Rectal smooth muscle tissue (tissue), 1 donor: ENCODE measurements at regions not wholly inside any gene's neighbourhood (a gene's known extent, or its start where the extent isn't known, plus 50 kb on each side); places are given as distances from the start of the nearest gene placed in this dataset.

ENCODE experiments used
- H3K27ac ChIP-seq: one replicate; pipeline ENCODE4 v1.7.0; 2013; ENCODE audit warnings: low read depth, low read length, inconsistent platforms
- H3K27me3 ChIP-seq: one replicate; pipeline ENCODE4 v1.7.0; 2013; ENCODE audit warnings: low read length; ENCODE audit not compliant: control insufficient read depth, insufficient read depth
- H3K36me3 ChIP-seq: one replicate; pipeline ENCODE4 v1.7.0; 2013; ENCODE audit warnings: low read length; ENCODE audit not compliant: control insufficient read depth, insufficient read depth
- H3K4me1 ChIP-seq: one replicate; pipeline ENCODE4 v1.7.0; 2013; ENCODE audit warnings: low read length; ENCODE audit not compliant: control insufficient read depth, insufficient read depth
- H3K4me3 ChIP-seq: one replicate; pipeline ENCODE4 v1.7.0; 2013; ENCODE audit warnings: low read length
- H3K9ac ChIP-seq: one replicate; pipeline ENCODE4 v1.7.0; 2013; ENCODE audit warnings: low read length

GRCh38 chr16:80171746-80172145, 369.0 kb upstream of the DYNLRB2 start:
- Histone ChIP-seq H3K4me1 (no peaks in the 10 kb centered on the region), H3K9ac (no peak overlapping the region), H3K27ac (no peak overlapping the region), H3K36me3 (no peaks in the 10 kb centered on the region), H3K4me3 (no peak overlapping the region), H3K27me3 (no peaks in the 10 kb centered on the region)

- Histone ChIP-seq H3K36me3 (no peaks in the 10 kb centered on the region), H3K9ac (no peak overlapping the region), H3K27ac (no peak overlapping the region), H3K4me3 (no peak overlapping the region), H3K4me1 (no peaks in the 10 kb centered on the region), H3K27me3 (no peaks in the 10 kb centered on the region)
Observed at GRCh38 chr16:80171199-80171598, 369.6 kb upstream of the DYNLRB2 start.

GRCh38 chr16:80167657-80168390, 373.0 kb upstream of the DYNLRB2 start:
- Histone ChIP-seq H3K4me3 (no peak overlapping the region), H3K4me1 (no peaks in the 10 kb centered on the region), H3K27me3 (no peaks in the 10 kb centered on the region), H3K36me3 (no peaks in the 10 kb centered on the region), H3K9ac (no peak overlapping the region), H3K27ac (no peak overlapping the region)

- Histone ChIP-seq H3K9ac (no peak overlapping the region), H3K27me3 (no peaks in the 10 kb centered on the region), H3K4me1 (no peaks in the 10 kb centered on the region), H3K27ac (no peak overlapping the region), H3K4me3 (no peak overlapping the region), H3K36me3 (no peaks in the 10 kb centered on the region)
Observed at GRCh38 chr16:80166082-80166481, 374.7 kb upstream of the DYNLRB2 start.

GRCh38 chr16:80164966-80165550, 375.7 kb upstream of the DYNLRB2 start:
- H3K9ac ChIP-seq, result no peak overlapping the region

GRCh38 chr16:80163339-80163738, 377.5 kb upstream of the DYNLRB2 start:
- Histone ChIP-seq H3K27me3 (no peaks in the 10 kb centered on the region), H3K36me3 (no peaks in the 10 kb centered on the region), H3K9ac (no peak overlapping the region), H3K4me1 (no peaks in the 10 kb centered on the region), H3K4me3 (no peak overlapping the region), H3K27ac (no peak overlapping the region)

More at GRCh38 chr16:80164966-80165550, 375.7 kb upstream of the DYNLRB2 start:
- H3K4me1 ChIP-seq, result no peaks in the 10 kb centered on the region
- no peak overlapping the region for H3K4me3 ChIP-seq
- H3K36me3 ChIP-seq, result no peaks in the 10 kb centered on the region
- no peak overlapping the region for H3K27ac ChIP-seq
- no peaks in the 10 kb centered on the region for H3K27me3 ChIP-seq

GRCh38 chr16:80161799-80162739, 378.7 kb upstream of the DYNLRB2 start:
- H3K27ac ChIP-seq, result no peak overlapping the region
- no peaks in the 10 kb centered on the region for H3K36me3 ChIP-seq
- H3K27me3 ChIP-seq, result no peaks in the 10 kb centered on the region
- H3K9ac ChIP-seq, result no peak overlapping the region
- no peak overlapping the region for H3K4me3 ChIP-seq
- H3K4me1 ChIP-seq, result no peaks in the 10 kb centered on the region

- Histone ChIP-seq H3K27me3 (no peaks in the 10 kb centered on the region), H3K4me1 (no peaks in the 10 kb centered on the region), H3K36me3 (no peaks in the 10 kb centered on the region), H3K27ac (no peak overlapping the region), H3K4me3 (no peak overlapping the region), H3K9ac (no peak overlapping the region)
Observed at GRCh38 chr16:80158766-80159165, 382.0 kb upstream of the DYNLRB2 start.

- no peak overlapping the region for H3K9ac ChIP-seq
- no peaks in the 10 kb centered on the region for H3K27me3 ChIP-seq
- no peaks in the 10 kb centered on the region for H3K4me1 ChIP-seq
- no peak overlapping the region for H3K4me3 ChIP-seq
- H3K36me3 ChIP-seq, result no peaks in the 10 kb centered on the region
- no peak overlapping the region for H3K27ac ChIP-seq
Observed at GRCh38 chr16:80151722-80152111, 389.1 kb upstream of the DYNLRB2 start.

GRCh38 chr16:80150978-80151721, 389.6 kb upstream of the DYNLRB2 start:
- Histone ChIP-seq H3K36me3 (no peaks in the 10 kb centered on the region), H3K27me3 (no peaks in the 10 kb centered on the region), H3K4me1 (no peaks in the 10 kb centered on the region), H3K9ac (no peak overlapping the region), H3K27ac (no peak overlapping the region), H3K4me3 (no peak overlapping the region)

- Histone ChIP-seq H3K36me3 (no peaks in the 10 kb centered on the region), H3K9ac (no peak overlapping the region), H3K27me3 (no peaks in the 10 kb centered on the region)
Observed at GRCh38 chr16:80148826-80149225, 392.0 kb upstream of the DYNLRB2 start.

More at GRCh38 chr16:80148826-80149225, 392.0 kb upstream of the DYNLRB2 start:
- Histone ChIP-seq H3K27ac (no peak overlapping the region), H3K4me3 (no peak overlapping the region), H3K4me1 (no peaks in the 10 kb centered on the region)
